Keratinocyte (primary cell): ENCODE measurements at regions not wholly inside any gene's neighbourhood (a gene's known extent, or its start where the extent isn't known, plus 50 kb on each side); places are given as distances from the start of the nearest gene placed in this dataset.

Source experiments
- DNase-seq: peaks from one replicate; pipeline ENCODE4 v3.0.0-alpha.2; 2011; ENCODE audit warnings: low read depth, missing footprints, low spot score
- FAIRE-seq: peaks from 2 replicates; lab custom pipeline; 2011; peaks lifted over from hg19 to GRCh38; lab: Jason Lieb, UNC
- H2AFZ ChIP-seq: 2 replicates; pipeline ENCODE4 v1.6.0; 2012; ENCODE audit warnings: low read length, control low read depth, inconsistent platforms; ENCODE audit not compliant: control insufficient read depth
- H3K27ac ChIP-seq: 2 replicates; pipeline ENCODE4 v1.5.1; 2011; ENCODE audit warnings: low read length; ENCODE audit not compliant: control insufficient read depth, insufficient read depth
- H3K27me3 ChIP-seq: 3 replicates; pipeline ENCODE4 v1.6.0; 2011; ENCODE audit warnings: low read length; ENCODE audit not compliant: control insufficient read depth, insufficient read depth; ENCODE audit errors: extremely low read depth
- H3K36me3 ChIP-seq, 2 experiments: 2 replicates in 1 of 2; 3 replicates in 1 of 2; pipeline ENCODE4 v1.5.1; 2011; ENCODE audit warnings: low read length in 2 of 2, mild to moderate bottlenecking in 1 of 2; ENCODE audit not compliant: control insufficient read depth in 2 of 2, insufficient read depth in 2 of 2; ENCODE audit errors: extremely low read depth in 1 of 2
- H3K4me1 ChIP-seq: 3 replicates; pipeline ENCODE4 v1.5.1; 2011; ENCODE audit warnings: low read length; ENCODE audit not compliant: control insufficient read depth, insufficient read depth; ENCODE audit errors: extremely low read depth
- H3K4me2 ChIP-seq: 3 replicates; pipeline ENCODE4 v1.6.0; 2011; ENCODE audit warnings: low read depth, low read length; ENCODE audit not compliant: control insufficient read depth, insufficient read depth; ENCODE audit errors: extremely low read depth
- H3K4me3 ChIP-seq, 3 experiments: fragments of 200-600 bp in 1 of 3; sonication (generic) in 1 of 3; 2 replicates in 2 of 3; 3 replicates in 1 of 3; pipeline ENCODE4 v1.5.1; 2011 to 2016; ENCODE audit warnings: low read length in 3 of 3, mild to moderate bottlenecking in 3 of 3, control low read depth in 2 of 3, inconsistent platforms in 1 of 3, low read depth in 1 of 3, mixed read lengths in 1 of 3, mixed run types in 1 of 3, moderate library complexity in 1 of 3; ENCODE audit not compliant: control insufficient read depth in 2 of 3, insufficient read depth in 2 of 3; ENCODE audit errors: extremely low read depth in 1 of 3
- H3K79me2 ChIP-seq: 2 replicates; pipeline ENCODE4 v1.6.0; 2012; ENCODE audit warnings: low read length; ENCODE audit not compliant: control insufficient read depth, insufficient read depth
- H3K9ac ChIP-seq: 3 replicates; pipeline ENCODE4 v1.6.0; 2011; ENCODE audit warnings: low read length; ENCODE audit not compliant: control insufficient read depth, insufficient read depth; ENCODE audit errors: extremely low read depth
- H3K9me1 ChIP-seq: 3 replicates; pipeline ENCODE4 v1.6.0; 2011; ENCODE audit warnings: low read length; ENCODE audit not compliant: control insufficient read depth, insufficient read depth; ENCODE audit errors: extremely low read depth
- H3K9me3 ChIP-seq: 2 replicates; pipeline ENCODE4 v1.5.1; 2012; ENCODE audit warnings: low read depth, low read length; ENCODE audit not compliant: control insufficient read depth
- H4K20me1 ChIP-seq: 3 replicates; pipeline ENCODE4 v1.6.0; 2011; ENCODE audit warnings: low read length; ENCODE audit not compliant: control insufficient read depth, insufficient read depth; ENCODE audit errors: extremely low read depth
- EZH2 ChIP-seq: IDR thresholded peaks from one replicate; pipeline ENCODE4 v1.6.1; 2012; ENCODE audit warnings: inconsistent platforms, mild to moderate bottlenecking, low read length, moderate library complexity
- dilution Hi-C: fragments of 300-500 bp; cut with MboI; formaldehyde crosslinking; loops from one replicate; pipeline ENCODE4 v1.7.0; 2020; ENCODE audit warnings: low sequenced_read_pairs; ENCODE audit not compliant: extremely low pct_ligation_motif_present
- TF ChIP-seq, protein P1 (sequence below), 3 experiments: IDR thresholded peaks in 1 of 3; conservative IDR thresholded peaks in 1 of 3; optimal IDR thresholded peaks in 1 of 3; 2 replicates in 2 of 3; 3 replicates in 1 of 3; pipeline versions ENCODE3 to v1.5.1; 2011; ENCODE audit warnings: low read length in 3 of 3, mild to moderate bottlenecking in 3 of 3, moderate library complexity in 2 of 3, control low read depth in 1 of 3, inconsistent platforms in 1 of 3; ENCODE audit not compliant: insufficient read depth in 2 of 3; ENCODE audit errors: extremely low read depth in 1 of 3

DNA sequence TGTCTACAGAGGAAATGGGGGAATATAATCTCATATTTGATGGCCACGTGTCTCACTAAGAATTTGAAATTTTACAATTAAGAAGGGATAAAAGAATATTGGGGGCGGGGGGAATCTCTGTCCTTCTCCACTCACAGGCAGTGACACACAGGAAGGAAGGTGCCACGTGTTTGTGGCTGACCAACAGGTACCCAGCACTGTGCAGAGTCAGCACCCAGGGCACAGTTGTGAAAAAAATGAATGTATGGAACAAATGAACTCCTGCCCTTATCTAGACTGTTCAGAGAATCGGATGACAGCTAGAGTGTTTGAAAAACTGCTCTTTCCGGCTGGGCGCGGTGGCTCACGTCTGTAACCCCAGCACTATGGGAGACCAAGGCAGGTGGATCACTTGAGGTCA lies 317.0 kb upstream of the MYT1L start:
- Histone ChIP-seq H3K9ac (no peak overlapping the region), H3K36me3 (no peaks in the 10 kb centered on the region), H3K9me3 (no peaks in the 10 kb centered on the region), H3K4me2 (no peak overlapping the region), H3K9me1 (no peaks in the 10 kb centered on the region), H4K20me1 (no peaks in the 10 kb centered on the region), H3K79me2 (no peaks in the 10 kb centered on the region), H3K27ac (peak overlapping the region; percentile 87), H3K4me3 (no peak overlapping the region), H3K27me3 (no peaks in the 10 kb centered on the region), H3K4me1 (peaks cover 20% of the 10 kb centered on the region), H2AFZ (no peak overlapping the region)
- no peak for FAIRE-seq
- DNase-seq, result no peak
- dilution Hi-C loops, result no loop called here
- TF ChIP-seq EZH2, result no peak
- TF ChIP-seq, protein P1, sequence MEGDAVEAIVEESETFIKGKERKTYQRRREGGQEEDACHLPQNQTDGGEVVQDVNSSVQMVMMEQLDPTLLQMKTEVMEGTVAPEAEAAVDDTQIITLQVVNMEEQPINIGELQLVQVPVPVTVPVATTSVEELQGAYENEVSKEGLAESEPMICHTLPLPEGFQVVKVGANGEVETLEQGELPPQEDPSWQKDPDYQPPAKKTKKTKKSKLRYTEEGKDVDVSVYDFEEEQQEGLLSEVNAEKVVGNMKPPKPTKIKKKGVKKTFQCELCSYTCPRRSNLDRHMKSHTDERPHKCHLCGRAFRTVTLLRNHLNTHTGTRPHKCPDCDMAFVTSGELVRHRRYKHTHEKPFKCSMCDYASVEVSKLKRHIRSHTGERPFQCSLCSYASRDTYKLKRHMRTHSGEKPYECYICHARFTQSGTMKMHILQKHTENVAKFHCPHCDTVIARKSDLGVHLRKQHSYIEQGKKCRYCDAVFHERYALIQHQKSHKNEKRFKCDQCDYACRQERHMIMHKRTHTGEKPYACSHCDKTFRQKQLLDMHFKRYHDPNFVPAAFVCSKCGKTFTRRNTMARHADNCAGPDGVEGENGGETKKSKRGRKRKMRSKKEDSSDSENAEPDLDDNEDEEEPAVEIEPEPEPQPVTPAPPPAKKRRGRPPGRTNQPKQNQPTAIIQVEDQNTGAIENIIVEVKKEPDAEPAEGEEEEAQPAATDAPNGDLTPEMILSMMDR (optimal IDR thresholded peaks at IDR 0.05 in 1 of 3, IDR thresholded peaks at IDR 0.05 in 1 of 3, conservative IDR thresholded peaks at IDR 0.05 in 1 of 3; ENCODE audit: extremely low read depth in 1 of 3, insufficient read depth in 2 of 3, low read length in 3 of 3), result no peak

DNA sequence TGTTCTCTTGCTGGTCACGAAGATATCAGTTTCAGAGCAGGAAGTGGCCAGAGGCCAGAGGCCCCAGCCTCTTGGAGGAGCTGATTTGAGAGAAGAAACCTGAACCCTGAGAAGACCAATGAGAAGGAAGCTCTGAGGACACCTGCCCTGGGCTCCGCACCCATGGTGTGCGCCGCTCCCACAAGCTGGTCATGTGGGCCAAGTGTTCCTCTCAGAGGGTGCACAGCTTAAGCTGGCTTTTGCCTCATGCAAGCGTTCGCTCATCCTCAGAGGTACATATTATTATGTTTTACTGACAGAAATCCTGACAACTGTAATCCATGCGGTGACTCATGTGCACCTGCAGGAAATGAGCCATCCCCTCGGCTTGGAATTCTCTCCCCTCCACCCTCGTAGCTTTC lies 316.1 kb upstream of the MYT1L start:
- peak overlapping the region; percentile 47 for H2AFZ ChIP-seq
- TF ChIP-seq EZH2, result no peak
- TF ChIP-seq, protein P1 (optimal IDR thresholded peaks at IDR 0.05 in 1 of 3, IDR thresholded peaks at IDR 0.05 in 1 of 3, conservative IDR thresholded peaks at IDR 0.05 in 1 of 3; ENCODE audit: extremely low read depth in 1 of 3, insufficient read depth in 2 of 3, low read length in 3 of 3), result no peak
- no peaks in the 10 kb centered on the region for H3K79me2 ChIP-seq
- H3K9me1 ChIP-seq, result no peaks in the 10 kb centered on the region
- H3K9me3 ChIP-seq, result no peaks in the 10 kb centered on the region
- no peaks in the 10 kb centered on the region for H3K36me3 ChIP-seq
- H3K9ac ChIP-seq, result peak overlapping the region; percentile 75
- H3K4me3 ChIP-seq, result peak overlapping the region in 1 of 3 experiments; percentile 45
- no peaks in the 10 kb centered on the region for H4K20me1 ChIP-seq
- dilution Hi-C loops, result no loop called here
- FAIRE-seq (peak; percentile 96), DNase-seq (peak; percentile 65)
- H3K4me2 ChIP-seq, result peak overlapping the region; percentile 76
- H3K4me1 ChIP-seq, result peaks cover 20% of the 10 kb centered on the region
- no peaks in the 10 kb centered on the region for H3K27me3 ChIP-seq
- peak overlapping the region; percentile 87 for H3K27ac ChIP-seq
